ENCODE measurements at regions not wholly inside any gene's neighbourhood (a gene's known extent, or its start where the extent isn't known, plus 50 kb on each side); places are given as distances from the start of the nearest gene placed in this dataset.
"Not testable (repeated sequence)": the region's sequence is repeated elsewhere in the genome, so short reads cannot be mapped to it uniquely, and the experiment has no call there.

DNA sequence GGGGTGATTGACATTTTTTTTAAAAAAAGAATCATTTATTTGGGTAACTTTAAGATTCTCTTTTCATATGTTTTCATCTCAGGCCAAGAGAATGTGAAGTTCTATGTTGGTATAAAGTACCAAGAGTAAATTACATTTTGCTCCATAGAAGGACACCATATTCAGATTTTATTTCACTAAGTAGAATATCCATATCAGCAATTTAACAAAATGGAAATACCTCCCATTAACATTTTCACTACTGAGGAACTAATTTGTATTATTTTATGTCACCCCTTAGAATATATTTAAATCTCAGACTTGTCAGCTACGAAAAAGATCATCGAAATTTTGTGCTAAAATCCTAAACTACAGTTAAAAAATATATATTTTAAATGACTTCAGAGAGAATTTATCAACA lies 274.3 kb downstream of the SEMA3D start:
- no peak overlapping the region for H3K14ac ChIP-seq (ENCODE audit: low read length)
- no peak overlapping the region for H3K9ac ChIP-seq (ENCODE audit: low read depth, low read length, poor library complexity)
- no peak overlapping the region for H4K91ac ChIP-seq (ENCODE audit: low read depth, low read length, poor library complexity)
- no CpG with 5 or more reads among the region's 2 CpGs for WGBS, 2 donors (ENCODE audit: extremely low coverage in 2 of 2, insufficient read length in 2 of 2, insufficient replicate concordance in 1 of 2)
- no peak overlapping the region for H2BK5ac ChIP-seq (ENCODE audit: low read length)
- no peak overlapping the region for H2BK15ac ChIP-seq (ENCODE audit: low read length)
- no peak overlapping the region for H3K4me3 ChIP-seq (ENCODE audit: low read length in 2 of 2)
- H3K18ac ChIP-seq (ENCODE audit: low read length) = no peak overlapping the region
- H3K23ac ChIP-seq (ENCODE audit: low read depth, low read length, poor library complexity) = no peak overlapping the region
- no peak overlapping the region for H3K27ac ChIP-seq (replicated peaks; ENCODE audit: low read length)
- H3K4ac ChIP-seq (ENCODE audit: low read length) = no peak overlapping the region
- H4K8ac ChIP-seq (ENCODE audit: low read depth, low read length) = no peak overlapping the region
- H3K36me3 ChIP-seq (replicated peaks in 1 of 2; ENCODE audit: control insufficient read depth in 2 of 2, insufficient read depth in 2 of 2, low read length in 2 of 2) = no peaks in the 10 kb centered on the region
- no peaks in the 10 kb centered on the region for H3K4me1 ChIP-seq (ENCODE audit: control insufficient read depth in 2 of 2, insufficient read depth in 1 of 2, low read depth in 1 of 2, low read length in 2 of 2)
- H2AFZ ChIP-seq (ENCODE audit: low read length) = no peak overlapping the region
- no peaks in the 10 kb centered on the region for H3K27me3 ChIP-seq (ENCODE audit: control insufficient read depth in 3 of 3, insufficient read depth in 3 of 3, low read depth in 1 of 3, low read length in 3 of 3)
- no peaks in the 10 kb centered on the region for H3K79me1 ChIP-seq (ENCODE audit: low read depth, low read length)
- H3K4me2 ChIP-seq (ENCODE audit: insufficient read depth, low read length, poor library complexity, severe bottlenecking) = no peak overlapping the region
- H3K9me3 ChIP-seq (replicated peaks in 1 of 2; ENCODE audit: control insufficient read depth in 2 of 2, insufficient read depth in 1 of 2, low read depth in 1 of 2, low read length in 2 of 2) = no peaks in the 10 kb centered on the region
- H2AK5ac ChIP-seq (ENCODE audit: low read depth, low read length) = no peak overlapping the region
- H2BK12ac ChIP-seq (ENCODE audit: low read length) = no peak overlapping the region
- DNase-seq (ENCODE audit: low spot score) = no peak
- no peak overlapping the region for H2BK120ac ChIP-seq (ENCODE audit: low read depth, low read length)

DNA sequence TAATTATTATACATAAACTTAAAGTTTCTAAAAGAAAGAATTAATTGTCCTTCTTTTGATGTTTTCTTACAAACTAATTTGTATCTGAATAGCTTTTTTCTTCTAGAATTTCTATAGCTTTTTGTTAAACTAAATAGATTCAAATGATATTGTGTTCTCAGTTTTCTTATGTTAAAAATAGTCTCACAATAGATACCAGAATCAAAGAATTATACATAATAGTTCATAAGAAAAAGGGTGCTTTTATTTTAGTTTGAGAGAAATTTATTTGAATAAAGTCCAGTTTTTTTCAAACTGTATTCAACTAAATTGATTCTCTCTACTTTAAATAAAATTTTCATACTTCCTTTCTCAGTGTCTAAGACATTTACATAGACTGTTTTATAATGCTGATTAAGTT lies 274.8 kb downstream of the SEMA3D start:
- no peak overlapping the region for H2BK120ac ChIP-seq (ENCODE audit: low read depth, low read length)
- H3K36me3 ChIP-seq (replicated peaks in 1 of 2; ENCODE audit: control insufficient read depth in 2 of 2, insufficient read depth in 2 of 2, low read length in 2 of 2) = no peaks in the 10 kb centered on the region
- H2AK5ac ChIP-seq (ENCODE audit: low read depth, low read length) = no peak overlapping the region
- no peak overlapping the region for H3K4me2 ChIP-seq (ENCODE audit: insufficient read depth, low read length, poor library complexity, severe bottlenecking)
- no peak overlapping the region for H4K91ac ChIP-seq (ENCODE audit: low read depth, low read length, poor library complexity)
- H3K79me1 ChIP-seq (ENCODE audit: low read depth, low read length) = no peaks in the 10 kb centered on the region
- H3K18ac ChIP-seq (ENCODE audit: low read length) = no peak overlapping the region
- H2AFZ ChIP-seq (ENCODE audit: low read length) = no peak overlapping the region
- H3K4me1 ChIP-seq (ENCODE audit: control insufficient read depth in 2 of 2, insufficient read depth in 1 of 2, low read depth in 1 of 2, low read length in 2 of 2) = no peaks in the 10 kb centered on the region
- no peak overlapping the region for H2BK5ac ChIP-seq (ENCODE audit: low read length)
- H3K4ac ChIP-seq (ENCODE audit: low read length) = no peak overlapping the region
- no peak overlapping the region for H3K14ac ChIP-seq (ENCODE audit: low read length)
- no peaks in the 10 kb centered on the region for H3K27me3 ChIP-seq (ENCODE audit: control insufficient read depth in 3 of 3, insufficient read depth in 3 of 3, low read depth in 1 of 3, low read length in 3 of 3)
- no peak overlapping the region for H2BK12ac ChIP-seq (ENCODE audit: low read length)
- no peaks in the 10 kb centered on the region for H3K9me3 ChIP-seq (replicated peaks in 1 of 2; ENCODE audit: control insufficient read depth in 2 of 2, insufficient read depth in 1 of 2, low read depth in 1 of 2, low read length in 2 of 2)
- H3K4me3 ChIP-seq (ENCODE audit: low read length in 2 of 2) = no peak overlapping the region
- no peak overlapping the region for H3K9ac ChIP-seq (ENCODE audit: low read depth, low read length, poor library complexity)
- no peak for DNase-seq (ENCODE audit: low spot score)
- H3K23ac ChIP-seq (ENCODE audit: low read depth, low read length, poor library complexity) = no peak overlapping the region
- no peak overlapping the region for H4K8ac ChIP-seq (ENCODE audit: low read depth, low read length)
- H2BK15ac ChIP-seq (ENCODE audit: low read length) = no peak overlapping the region
- H3K27ac ChIP-seq (replicated peaks; ENCODE audit: low read length) = no peak overlapping the region

DNA sequence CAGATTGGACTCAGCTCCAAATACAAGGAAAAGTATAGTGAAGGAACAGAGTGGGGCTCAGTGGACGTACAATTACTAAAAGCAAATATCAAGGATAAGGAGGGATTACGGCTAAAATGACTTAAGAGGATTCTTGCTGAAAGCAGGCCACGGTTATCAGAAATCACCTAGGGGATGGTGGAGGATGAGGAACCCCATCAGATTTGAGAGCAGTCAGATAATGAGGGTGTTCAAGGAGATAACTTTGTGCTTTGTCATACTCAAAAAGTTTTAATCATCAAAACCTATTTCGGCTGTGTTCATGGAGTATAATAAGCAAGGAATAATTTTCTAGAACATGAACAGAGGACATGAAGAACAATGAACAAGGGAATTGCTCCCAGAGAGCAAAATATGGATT lies 275.8 kb downstream of the SEMA3D start:
- H3K27ac ChIP-seq (replicated peaks; ENCODE audit: low read length) = no peak overlapping the region
- H2BK5ac ChIP-seq (ENCODE audit: low read length) = no peak overlapping the region
- H3K4me2 ChIP-seq (ENCODE audit: insufficient read depth, low read length, poor library complexity, severe bottlenecking) = no peak overlapping the region
- H4K91ac ChIP-seq (ENCODE audit: low read depth, low read length, poor library complexity) = no peak overlapping the region
- H3K36me3 ChIP-seq (replicated peaks in 1 of 2; ENCODE audit: control insufficient read depth in 2 of 2, insufficient read depth in 2 of 2, low read length in 2 of 2) = no peaks in the 10 kb centered on the region
- WGBS, 2 donors (ENCODE audit: extremely low coverage in 2 of 2, insufficient read length in 2 of 2, insufficient replicate concordance in 1 of 2) = no CpG with 5 or more reads among the region's 4 CpGs
- no peaks in the 10 kb centered on the region for H3K27me3 ChIP-seq (ENCODE audit: control insufficient read depth in 3 of 3, insufficient read depth in 3 of 3, low read depth in 1 of 3, low read length in 3 of 3)
- H3K23ac ChIP-seq (ENCODE audit: low read depth, low read length, poor library complexity) = no peak overlapping the region
- no peaks in the 10 kb centered on the region for H3K4me1 ChIP-seq (ENCODE audit: control insufficient read depth in 2 of 2, insufficient read depth in 1 of 2, low read depth in 1 of 2, low read length in 2 of 2)
- H2AK5ac ChIP-seq (ENCODE audit: low read depth, low read length) = no peak overlapping the region
- H3K14ac ChIP-seq (ENCODE audit: low read length) = no peak overlapping the region
- H2AFZ ChIP-seq (ENCODE audit: low read length) = no peak overlapping the region
- no peak overlapping the region for H3K9ac ChIP-seq (ENCODE audit: low read depth, low read length, poor library complexity)
- no peak overlapping the region for H2BK12ac ChIP-seq (ENCODE audit: low read length)
- H3K4ac ChIP-seq (ENCODE audit: low read length) = no peak overlapping the region
- no peak overlapping the region for H3K4me3 ChIP-seq (ENCODE audit: low read length in 2 of 2)
- H2BK120ac ChIP-seq (ENCODE audit: low read depth, low read length) = no peak overlapping the region
- DNase-seq (ENCODE audit: low spot score) = no peak
- H3K9me3 ChIP-seq (replicated peaks in 1 of 2; ENCODE audit: control insufficient read depth in 2 of 2, insufficient read depth in 1 of 2, low read depth in 1 of 2, low read length in 2 of 2) = no peaks in the 10 kb centered on the region
- H3K18ac ChIP-seq (ENCODE audit: low read length) = no peak overlapping the region
- no peaks in the 10 kb centered on the region for H3K79me1 ChIP-seq (ENCODE audit: low read depth, low read length)
- no peak overlapping the region for H4K8ac ChIP-seq (ENCODE audit: low read depth, low read length)
- no peak overlapping the region for H2BK15ac ChIP-seq (ENCODE audit: low read length)

DNA sequence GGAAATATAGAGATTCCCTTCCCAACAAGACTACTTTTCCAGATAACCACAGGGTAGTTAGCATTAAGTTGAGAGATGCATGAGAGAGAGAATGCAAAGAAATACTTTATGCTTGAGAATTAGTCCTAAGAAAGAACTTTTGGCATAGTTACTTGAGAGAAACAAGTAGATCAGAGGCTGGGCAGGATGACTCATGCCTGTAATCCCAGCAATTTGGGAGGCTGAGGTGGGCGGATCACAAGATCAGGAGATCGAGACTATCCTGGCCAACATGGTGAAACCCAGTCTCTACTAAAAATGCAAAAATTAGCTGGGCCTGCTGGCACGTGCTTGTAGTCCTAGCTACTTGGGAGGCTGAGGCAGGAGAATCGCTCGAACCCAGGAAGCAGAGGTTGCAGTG lies 276.5 kb downstream of the SEMA3D start:
- H4K8ac ChIP-seq (ENCODE audit: low read depth, low read length) = not testable (repeated sequence)

More for the DNA sequence above, 276.5 kb downstream of the SEMA3D start:
- not testable (repeated sequence) for H3K27me3 ChIP-seq (ENCODE audit: control insufficient read depth in 3 of 3, insufficient read depth in 3 of 3, low read depth in 1 of 3, low read length in 3 of 3); H3K14ac ChIP-seq (ENCODE audit: low read length); H2AFZ ChIP-seq (ENCODE audit: low read length); H3K4me2 ChIP-seq (ENCODE audit: insufficient read depth, low read length, poor library complexity, severe bottlenecking); H3K4me1 ChIP-seq (ENCODE audit: control insufficient read depth in 2 of 2, insufficient read depth in 1 of 2, low read depth in 1 of 2, low read length in 2 of 2); H3K4ac ChIP-seq (ENCODE audit: low read length); H4K91ac ChIP-seq (ENCODE audit: low read depth, low read length, poor library complexity); H3K23ac ChIP-seq (ENCODE audit: low read depth, low read length, poor library complexity); H2BK12ac ChIP-seq (ENCODE audit: low read length); H3K27ac ChIP-seq (replicated peaks; ENCODE audit: low read length); H2AK5ac ChIP-seq (ENCODE audit: low read depth, low read length); H2BK120ac ChIP-seq (ENCODE audit: low read depth, low read length); H3K79me1 ChIP-seq (ENCODE audit: low read depth, low read length); H3K9me3 ChIP-seq (replicated peaks in 1 of 2; ENCODE audit: control insufficient read depth in 2 of 2, insufficient read depth in 1 of 2, low read depth in 1 of 2, low read length in 2 of 2); H2BK5ac ChIP-seq (ENCODE audit: low read length); H3K36me3 ChIP-seq (replicated peaks in 1 of 2; ENCODE audit: control insufficient read depth in 2 of 2, insufficient read depth in 2 of 2, low read length in 2 of 2); H3K4me3 ChIP-seq (ENCODE audit: low read length in 2 of 2); H3K18ac ChIP-seq (ENCODE audit: low read length); H3K9ac ChIP-seq (ENCODE audit: low read depth, low read length, poor library complexity); H2BK15ac ChIP-seq (ENCODE audit: low read length); DNase-seq (ENCODE audit: low spot score)
- no CpG with 5 or more reads among the region's 5 CpGs for WGBS, 2 donors (ENCODE audit: extremely low coverage in 2 of 2, insufficient read length in 2 of 2, insufficient replicate concordance in 1 of 2)

Data from neuronal stem cell (in vitro differentiated cells).